Upper lobe of left lung (tissue), 6 donors: ENCODE measurements at regions not wholly inside any gene's neighbourhood (a gene's known extent, or its start where the extent isn't known, plus 50 kb on each side); places are given as distances from the start of the nearest gene placed in this dataset.
A peak's percentile ranks its signal among the peaks of the same experiment; 100 is the strongest.

Source experiments
- ATAC-seq, 2 donors: fragments of 200-7000 bp; cut with Tn5 transposase; one replicate each; pipeline ENCODE4 v1.9.1; 2022; ENCODE audit warnings: mild to moderate bottlenecking in 2 of 2, moderate library complexity in 2 of 2; ENCODE audit not compliant: low FRiP score in 2 of 2
- DNase-seq, 2 donors: peaks; one replicate each; pipeline ENCODE4 v3.0.0-alpha.2; 2019 to 2020
- H3K27ac ChIP-seq, 4 donors: fragments of 200-600 bp; sonication (generic); one replicate each; pipeline ENCODE4 v1.5.1; 2016 to 2019
- H3K27me3 ChIP-seq, 4 donors: fragments of 200-600 bp; sonication (generic); one replicate each; pipeline ENCODE4 v1.5.1; 2017 to 2019
- H3K36me3 ChIP-seq, 4 donors: fragments of 200-600 bp; sonication (generic); one replicate each; pipeline ENCODE4 v1.5.1; 2016 to 2019
- H3K4me1 ChIP-seq, 4 donors: fragments of 200-600 bp; sonication (generic); one replicate each; pipeline ENCODE4 v1.5.1; 2018 to 2019
- H3K4me3 ChIP-seq, 4 donors: fragments of 200-600 bp; sonication (generic); one replicate each; pipeline ENCODE4 v1.5.1; 2017 to 2019; ENCODE audit warnings: mild to moderate bottlenecking in 2 of 4, moderate library complexity in 1 of 4
- H3K9me3 ChIP-seq, 4 donors: fragments of 200-600 bp; sonication (generic); one replicate each; pipeline ENCODE4 v1.5.1; 2018 to 2019
- EP300 ChIP-seq, 4 donors: sonication (generic); formaldehyde crosslinking; IDR thresholded peaks; one replicate each; pipeline ENCODE4 v1.5.1; 2017; ENCODE audit warnings: antibody characterized with exemption in 4 of 4, control low read depth in 2 of 4
- POLR2A ChIP-seq, 4 donors: fragments of 450-650 bp; IDR thresholded peaks; one replicate each; pipeline ENCODE4 v1.5.1; 2016 to 2017; ENCODE audit warnings: antibody characterized with exemption in 4 of 4, mild to moderate bottlenecking in 2 of 4
- POLR2AphosphoS5 ChIP-seq, 2 donors: sonication (generic); formaldehyde crosslinking; IDR thresholded peaks; one replicate each; pipeline ENCODE4 v1.5.1; 2017; ENCODE audit warnings: antibody characterized with exemption in 2 of 2
- WGBS, 2 donors: methylation state at CpG; one replicate each; pipeline ENCODE4 v1.1.5; 2017 to 2018; 5-methylcytosine and 5-hydroxymethylcytosine counted together
- TF ChIP-seq, protein P1 (sequence below), 6 experiments: fragments of 450-650 bp in 4 of 6; fragments of 200-600 bp in 2 of 6; sonication (generic) in 2 of 6; IDR thresholded peaks; one replicate each; pipeline ENCODE4 v1.5.1; 2016 to 2019; ENCODE audit warnings: antibody characterized with exemption in 6 of 6
- donor health status: DM: no; HTN: no; CAD: no; lungs with moderate emphysema.
- donor health status: DM: no; HTN: yes; CAD: no; lungs with severe emphysema.

DNA sequence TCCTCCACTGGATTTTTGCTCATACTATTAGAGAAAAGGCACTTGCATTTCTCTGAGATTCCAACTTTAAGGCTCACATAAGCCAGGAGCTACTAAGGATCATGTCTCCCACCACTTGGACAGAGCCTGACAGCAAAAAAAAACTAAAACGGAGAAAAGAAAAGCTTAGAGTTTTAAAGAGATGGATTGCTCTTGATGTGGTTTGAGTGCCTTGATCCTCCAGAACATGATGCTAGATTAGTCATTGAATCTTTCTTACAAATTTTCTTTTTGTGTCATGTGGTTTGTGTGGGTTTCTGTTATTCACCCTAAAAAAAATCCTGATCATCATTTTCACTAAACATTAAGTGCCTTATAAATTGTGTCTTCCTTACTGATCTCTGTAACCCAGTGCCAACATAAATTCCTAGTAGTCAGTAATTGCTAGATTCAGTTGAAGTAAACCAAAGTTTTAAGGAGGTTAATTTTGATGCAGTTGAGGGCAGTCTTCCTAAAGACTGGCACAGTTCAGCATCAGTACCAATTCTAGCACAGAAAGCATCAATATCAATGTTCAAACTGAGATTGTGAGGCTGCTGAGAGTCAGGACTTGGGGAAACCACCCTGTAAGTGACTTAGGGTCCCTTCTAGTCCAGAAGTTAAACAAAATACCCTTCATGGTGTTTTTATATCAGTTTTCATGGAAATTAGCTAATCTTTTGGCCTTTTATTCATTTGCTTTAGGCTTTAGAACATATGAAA, 206.3 kb downstream of the RAD51AP2 start:
- no peak overlapping the region for H3K4me3 ChIP-seq
- H3K36me3 ChIP-seq, result no peaks in the 10 kb centered on the region
- 67 to 81% methylated on average over 1 of the region's 1 CpG for WGBS, 2 donors

DNA sequence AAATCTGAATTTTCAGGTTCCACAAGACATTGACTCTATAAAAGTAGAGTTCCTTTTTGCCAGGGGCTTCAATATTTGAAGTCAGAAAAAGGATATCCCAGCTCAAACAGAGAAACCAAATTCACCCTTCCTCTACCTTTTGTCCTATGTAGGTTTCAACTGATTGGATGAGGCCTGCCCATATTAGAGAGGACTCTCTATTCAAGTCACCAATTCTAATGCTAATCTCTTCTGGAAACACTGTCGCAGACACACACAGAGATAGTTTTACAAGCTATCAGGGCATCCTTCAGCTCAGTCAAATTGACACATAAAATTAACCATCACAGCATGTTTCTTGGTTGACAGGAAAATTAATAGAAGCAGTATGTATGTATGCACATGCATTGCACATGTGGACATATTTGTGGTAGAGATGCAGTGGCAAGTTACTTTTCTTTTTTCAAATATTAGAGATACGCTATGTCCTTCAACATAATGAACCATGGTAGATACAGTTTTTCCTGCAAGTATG, 207.1 kb downstream of the RAD51AP2 start:
- H3K27me3 ChIP-seq, result no peaks in the 10 kb centered on the region
- no peak for ATAC-seq
- no peak for DNase-seq
- no peaks in the 10 kb centered on the region for H3K36me3 ChIP-seq
- WGBS, 2 donors, result 96 to 100% methylated on average over 2 of the region's 2 CpGs
- TF ChIP-seq EP300 (IDR thresholded peaks at IDR 0.05), result no peak
- TF ChIP-seq, protein P1, sequence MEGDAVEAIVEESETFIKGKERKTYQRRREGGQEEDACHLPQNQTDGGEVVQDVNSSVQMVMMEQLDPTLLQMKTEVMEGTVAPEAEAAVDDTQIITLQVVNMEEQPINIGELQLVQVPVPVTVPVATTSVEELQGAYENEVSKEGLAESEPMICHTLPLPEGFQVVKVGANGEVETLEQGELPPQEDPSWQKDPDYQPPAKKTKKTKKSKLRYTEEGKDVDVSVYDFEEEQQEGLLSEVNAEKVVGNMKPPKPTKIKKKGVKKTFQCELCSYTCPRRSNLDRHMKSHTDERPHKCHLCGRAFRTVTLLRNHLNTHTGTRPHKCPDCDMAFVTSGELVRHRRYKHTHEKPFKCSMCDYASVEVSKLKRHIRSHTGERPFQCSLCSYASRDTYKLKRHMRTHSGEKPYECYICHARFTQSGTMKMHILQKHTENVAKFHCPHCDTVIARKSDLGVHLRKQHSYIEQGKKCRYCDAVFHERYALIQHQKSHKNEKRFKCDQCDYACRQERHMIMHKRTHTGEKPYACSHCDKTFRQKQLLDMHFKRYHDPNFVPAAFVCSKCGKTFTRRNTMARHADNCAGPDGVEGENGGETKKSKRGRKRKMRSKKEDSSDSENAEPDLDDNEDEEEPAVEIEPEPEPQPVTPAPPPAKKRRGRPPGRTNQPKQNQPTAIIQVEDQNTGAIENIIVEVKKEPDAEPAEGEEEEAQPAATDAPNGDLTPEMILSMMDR (IDR thresholded peaks at IDR 0.05), result no peak
- TF ChIP-seq POLR2A (IDR thresholded peaks at IDR 0.05), result no peak
- no peak for TF ChIP-seq POLR2AphosphoS5 (IDR thresholded peaks at IDR 0.05)
- H3K4me1 ChIP-seq, result no peaks in the 10 kb centered on the region
- H3K9me3 ChIP-seq, result no peaks in the 10 kb centered on the region
- H3K27ac ChIP-seq, result no peak overlapping the region
- H3K4me3 ChIP-seq, result no peak overlapping the region

More for the DNA sequence above, 206.3 kb downstream of the RAD51AP2 start:
- TF ChIP-seq POLR2AphosphoS5 (IDR thresholded peaks at IDR 0.05), result no peak
- no peak for TF ChIP-seq POLR2A (IDR thresholded peaks at IDR 0.05)
- TF ChIP-seq, protein P1 (IDR thresholded peaks at IDR 0.05), result no peak
- no peak for TF ChIP-seq EP300 (IDR thresholded peaks at IDR 0.05)
- ATAC-seq, result no peak
- no peaks in the 10 kb centered on the region for H3K27me3 ChIP-seq
- no peaks in the 10 kb centered on the region for H3K4me1 ChIP-seq
- DNase-seq, result no peak
- no peaks in the 10 kb centered on the region for H3K9me3 ChIP-seq
- H3K27ac ChIP-seq, result no peak overlapping the region

DNA sequence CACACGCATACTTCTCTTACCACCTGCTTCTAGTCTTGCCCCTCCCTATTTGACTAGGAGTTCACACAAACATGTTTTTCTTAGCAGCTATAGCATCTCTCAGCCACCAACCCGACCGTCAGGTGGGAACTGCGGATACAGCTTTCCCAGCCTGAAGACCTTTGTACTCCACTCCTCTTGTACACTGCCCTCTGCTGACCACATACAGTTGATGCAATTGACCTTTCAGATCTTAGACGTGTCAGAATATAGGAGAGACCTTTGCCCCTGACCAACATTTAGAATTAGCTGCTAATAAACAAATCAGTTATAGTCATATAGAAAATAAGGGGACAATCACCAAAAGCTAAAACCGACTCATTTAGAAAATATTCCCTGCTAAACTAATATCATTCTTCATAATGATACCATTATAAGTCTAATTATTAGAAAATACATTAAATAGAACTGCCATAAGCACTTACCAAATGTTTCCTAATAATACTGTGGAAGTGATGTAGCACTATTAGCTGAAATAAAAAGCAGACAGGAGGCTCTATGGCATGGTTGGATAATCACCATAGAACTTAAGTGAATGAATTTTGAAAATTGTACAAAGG, 208.4 kb downstream of the RAD51AP2 start:
- Histone ChIP-seq H3K4me3 (no peak overlapping the region), H3K27me3 (no peaks in the 10 kb centered on the region), H3K4me1 (no peaks in the 10 kb centered on the region), H3K9me3 (no peaks in the 10 kb centered on the region), H3K36me3 (no peaks in the 10 kb centered on the region), H3K27ac (no peak overlapping the region)
- peak in 1 of 2 donors; percentile 27 for DNase-seq
- no peak for TF ChIP-seq EP300 (IDR thresholded peaks at IDR 0.05)
- TF ChIP-seq, protein P1 (IDR thresholded peaks at IDR 0.05), result peak in 5 of 6 experiments; percentile 34 to 61 (median 46)
- peak; percentile 72 to 79 for ATAC-seq
- 16 to 31% methylated on average over 6 of the region's 6 CpGs for WGBS, 2 donors

DNA sequence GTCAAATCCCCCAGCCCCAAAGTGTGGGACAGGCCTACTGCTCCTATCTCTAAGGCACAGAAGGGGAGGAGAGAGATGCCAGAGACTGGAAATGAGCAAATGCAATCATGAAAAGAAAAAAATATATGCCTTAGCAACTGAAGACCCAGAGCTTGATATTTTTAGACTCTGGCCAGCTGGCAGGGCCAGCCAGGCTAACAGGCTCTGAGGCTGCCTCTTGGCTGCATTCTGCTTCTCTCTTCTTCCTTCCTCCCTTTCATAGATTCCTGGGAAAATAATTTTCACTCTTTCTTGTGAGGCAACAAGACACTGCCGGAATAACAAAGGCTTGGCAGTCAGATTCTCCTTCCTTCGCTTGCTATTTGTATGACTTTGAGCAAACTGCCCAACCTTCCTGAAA, 209.1 kb downstream of the RAD51AP2 start:
- Histone ChIP-seq H3K27me3 (no peaks in the 10 kb centered on the region), H3K4me3 (no peak overlapping the region), H3K36me3 (no peaks in the 10 kb centered on the region), H3K27ac (no peak overlapping the region), H3K9me3 (no peaks in the 10 kb centered on the region), H3K4me1 (no peaks in the 10 kb centered on the region)
- TF ChIP-seq EP300 (IDR thresholded peaks at IDR 0.05) (no peak), POLR2A (IDR thresholded peaks at IDR 0.05) (no peak), POLR2AphosphoS5 (IDR thresholded peaks at IDR 0.05) (no peak)
- TF ChIP-seq, protein P1 (IDR thresholded peaks at IDR 0.05), result no peak
- 67 to 73% methylated on average over 2 of the region's 2 CpGs for WGBS, 2 donors
- ATAC-seq (no peak), DNase-seq (no peak)
